Neural progenitor cell (in vitro differentiated cells): ENCODE measurements at regions not wholly inside any gene's neighbourhood (a gene's known extent, or its start where the extent isn't known, plus 50 kb on each side); places are given as distances from the start of the nearest gene placed in this dataset.

Experiments
- EZH2 ChIP-seq: fragments of 200-600 bp; sonication (generic); IDR thresholded peaks from 2 replicates; pipeline ENCODE4 v1.6.1; 2017; ENCODE audit warnings: antibody characterized with exemption, mild to moderate bottlenecking, moderate library complexity
- EZH2phosphoT487 ChIP-seq: fragments of 200-600 bp; sonication (generic); IDR thresholded peaks from 2 replicates; pipeline ENCODE4 v1.6.1; 2017; ENCODE audit warnings: antibody characterized with exemption
- TF ChIP-seq, protein P1 (sequence below): fragments of 200-600 bp; sonication (generic); IDR thresholded peaks from 2 replicates; pipeline ENCODE4 v1.5.1; 2017; ENCODE audit warnings: antibody characterized with exemption, mild to moderate bottlenecking

DNA sequence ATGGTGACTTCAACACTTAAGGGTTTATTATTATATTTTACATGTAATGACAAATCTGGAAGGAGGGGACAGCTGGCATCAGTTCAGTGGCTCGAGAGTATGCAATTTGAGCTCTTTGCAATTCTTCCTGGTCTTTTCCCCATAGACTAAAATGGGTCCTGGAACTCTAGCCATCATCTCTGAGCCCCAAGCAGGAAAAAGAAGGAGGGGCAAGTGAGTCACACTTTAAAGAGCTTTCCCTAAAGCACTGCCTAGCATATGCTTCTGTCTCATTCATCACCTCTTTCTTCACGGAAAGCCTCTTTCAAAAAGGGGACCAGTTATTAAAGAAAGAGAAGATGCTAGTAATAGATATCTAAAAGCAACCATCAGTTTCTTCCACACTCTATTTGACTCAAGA, 466.3 kb downstream of the ZIC1 start:
- TF ChIP-seq EZH2 (no peak), EZH2phosphoT487 (no peak)
- TF ChIP-seq, protein P1, sequence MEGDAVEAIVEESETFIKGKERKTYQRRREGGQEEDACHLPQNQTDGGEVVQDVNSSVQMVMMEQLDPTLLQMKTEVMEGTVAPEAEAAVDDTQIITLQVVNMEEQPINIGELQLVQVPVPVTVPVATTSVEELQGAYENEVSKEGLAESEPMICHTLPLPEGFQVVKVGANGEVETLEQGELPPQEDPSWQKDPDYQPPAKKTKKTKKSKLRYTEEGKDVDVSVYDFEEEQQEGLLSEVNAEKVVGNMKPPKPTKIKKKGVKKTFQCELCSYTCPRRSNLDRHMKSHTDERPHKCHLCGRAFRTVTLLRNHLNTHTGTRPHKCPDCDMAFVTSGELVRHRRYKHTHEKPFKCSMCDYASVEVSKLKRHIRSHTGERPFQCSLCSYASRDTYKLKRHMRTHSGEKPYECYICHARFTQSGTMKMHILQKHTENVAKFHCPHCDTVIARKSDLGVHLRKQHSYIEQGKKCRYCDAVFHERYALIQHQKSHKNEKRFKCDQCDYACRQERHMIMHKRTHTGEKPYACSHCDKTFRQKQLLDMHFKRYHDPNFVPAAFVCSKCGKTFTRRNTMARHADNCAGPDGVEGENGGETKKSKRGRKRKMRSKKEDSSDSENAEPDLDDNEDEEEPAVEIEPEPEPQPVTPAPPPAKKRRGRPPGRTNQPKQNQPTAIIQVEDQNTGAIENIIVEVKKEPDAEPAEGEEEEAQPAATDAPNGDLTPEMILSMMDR: no peak
